GM18861 (cell line): ENCODE measurements at regions not wholly inside any gene's neighbourhood (a gene's known extent, or its start where the extent isn't known, plus 50 kb on each side); places are given as distances from the start of the nearest gene placed in this dataset.
A peak's percentile ranks its signal among the peaks of the same experiment; 100 is the strongest.

Experiments used
- ATAC-seq: cut with Tn5 transposase; IDR thresholded peaks from one replicate; pipeline ENCODE4 v1.9.1; 2021; ENCODE audit not compliant: unreplicated experiment

DNA sequence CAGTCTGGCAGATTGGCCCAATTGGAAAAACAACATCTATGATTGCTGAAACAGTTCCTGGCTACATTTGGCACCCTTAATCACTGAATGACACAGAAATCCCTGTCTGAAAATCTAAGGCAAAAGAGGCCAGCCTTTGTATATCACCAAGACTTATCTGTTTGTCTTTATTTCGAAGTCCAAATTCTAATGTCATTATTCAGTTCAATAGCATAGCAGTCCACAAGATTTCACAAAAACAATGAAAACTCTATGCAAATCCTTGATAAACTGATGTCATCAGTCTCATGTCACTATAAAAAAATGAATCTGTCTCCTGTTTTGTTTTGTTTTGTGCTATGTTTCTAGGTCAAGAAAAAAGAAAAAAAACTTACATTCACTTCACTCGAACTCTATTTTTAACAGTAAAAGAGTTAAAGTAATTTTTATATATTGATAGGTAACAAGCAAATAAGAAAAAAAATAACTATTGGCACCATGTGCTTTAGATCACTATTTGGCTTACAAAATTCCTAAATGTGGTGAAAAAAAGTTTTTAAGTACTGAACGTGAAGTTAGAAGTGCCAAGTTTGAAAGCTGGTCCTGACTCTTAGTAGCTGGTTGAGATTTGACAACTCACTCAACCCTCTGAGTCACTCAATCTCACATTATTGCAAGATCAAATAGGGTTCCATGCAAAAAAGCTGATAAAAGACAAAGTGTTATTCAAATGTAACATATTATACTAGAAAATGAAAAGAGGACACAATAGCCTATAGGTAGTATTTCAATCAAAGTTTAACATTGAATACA is 359.3 kb downstream of the IRS1 start:
- no peak for ATAC-seq

DNA sequence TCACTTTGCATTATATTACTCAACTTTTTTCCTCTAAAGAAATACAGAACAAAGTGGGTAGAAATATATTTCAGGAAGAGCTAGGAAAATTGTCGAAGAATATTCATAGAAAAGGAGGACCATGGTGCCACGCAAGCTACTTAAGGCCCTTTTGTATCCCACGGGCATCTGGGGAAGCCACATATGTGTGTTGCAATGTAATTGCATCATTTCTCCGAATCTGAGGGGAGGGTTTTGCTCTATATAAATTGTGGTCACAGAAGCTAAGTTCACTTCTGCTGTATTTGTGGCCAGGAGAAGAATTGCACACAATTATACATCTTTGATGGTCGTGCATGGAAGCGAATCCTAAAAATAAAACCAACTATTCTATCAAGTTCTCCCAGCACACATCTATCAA is 360.3 kb downstream of the IRS1 start:
- no peak for ATAC-seq

DNA sequence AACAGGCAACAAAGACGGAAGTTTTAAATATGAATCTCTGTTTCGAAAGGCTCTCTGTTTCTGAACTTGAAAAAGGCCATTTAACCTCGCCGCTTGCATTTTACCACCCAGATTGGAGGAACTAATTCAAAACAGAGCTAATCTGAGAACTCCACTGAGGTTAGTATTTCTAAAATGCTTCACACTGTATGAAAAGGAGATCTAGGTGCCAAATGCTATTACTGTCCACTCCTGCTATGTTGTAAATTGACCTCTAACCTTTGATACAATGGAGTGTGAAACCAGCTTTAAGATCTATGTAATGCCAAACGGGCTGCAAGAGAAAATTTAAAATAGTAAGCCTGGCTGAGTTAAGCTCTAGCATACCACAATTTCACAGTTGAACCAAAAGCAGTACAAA is 364.5 kb downstream of the IRS1 start:
- no peak for ATAC-seq

DNA sequence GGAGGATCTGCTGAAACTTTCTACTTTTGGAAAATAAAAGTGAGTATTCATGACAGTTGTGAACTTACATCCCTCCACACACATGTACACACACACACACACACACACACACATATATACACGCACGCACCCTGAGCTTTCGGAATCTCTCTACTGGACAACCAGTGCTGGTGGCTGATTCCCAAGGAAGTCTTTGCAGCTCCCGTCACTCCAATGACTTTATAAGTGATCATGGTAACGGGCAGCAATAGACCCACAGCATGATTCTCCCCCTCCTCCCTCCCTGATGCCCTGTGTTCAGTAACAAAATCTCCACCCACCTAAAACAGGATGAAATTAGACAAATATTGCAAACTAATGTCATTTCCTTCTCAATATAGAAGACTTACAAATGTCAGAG is 364.9 kb downstream of the IRS1 start:
- no peak for ATAC-seq

DNA sequence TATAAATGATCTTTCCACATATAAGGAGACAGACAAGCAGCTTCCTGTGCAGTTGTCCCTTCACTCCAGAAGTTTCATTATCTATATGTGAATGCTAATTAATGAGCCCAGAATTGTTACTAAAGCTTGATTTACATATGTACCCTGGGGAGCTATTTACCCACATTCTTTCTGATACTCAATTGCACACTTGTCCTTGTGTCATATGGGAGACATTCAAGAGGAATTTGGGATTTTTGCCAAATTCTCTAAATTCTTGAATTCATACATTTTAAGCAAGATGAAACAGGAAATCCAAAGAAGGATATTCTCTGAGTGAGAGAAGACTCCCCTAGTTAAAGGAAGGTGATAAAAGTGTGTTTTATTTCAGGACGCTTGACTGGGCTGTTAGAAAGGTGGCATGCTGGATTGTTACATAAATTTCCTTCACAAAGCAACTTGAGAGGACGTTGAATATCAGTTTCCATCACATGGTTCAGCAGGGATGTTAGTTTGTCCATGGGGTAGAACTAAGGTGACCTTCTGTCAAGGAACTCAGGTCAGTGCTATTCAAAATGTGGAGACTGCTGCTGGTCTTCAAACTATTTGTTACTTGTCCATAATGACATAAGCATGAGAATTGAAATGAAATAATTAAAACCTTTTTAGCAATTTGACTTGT is 368.2 kb downstream of the IRS1 start:
- ATAC-seq = no peak

DNA sequence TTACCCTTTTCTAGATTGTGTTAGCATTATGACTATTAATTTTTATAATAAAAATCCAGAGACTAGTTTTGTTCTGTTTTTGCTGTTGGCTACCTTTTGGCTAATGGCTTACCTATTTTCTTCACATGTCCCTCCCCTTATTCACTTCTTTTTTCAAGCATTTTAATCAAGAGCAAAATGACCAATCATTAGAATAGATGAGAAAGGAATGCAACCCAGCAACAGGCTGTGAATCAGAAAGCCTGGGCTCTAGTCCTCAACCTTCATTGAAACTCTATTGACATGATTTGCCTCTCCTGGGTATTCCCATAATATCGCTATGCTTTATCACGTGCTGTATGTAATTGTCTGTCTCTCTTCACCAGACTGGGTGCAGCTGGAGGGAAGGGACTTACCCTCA is 370.1 kb downstream of the IRS1 start:
- no peak for ATAC-seq

DNA sequence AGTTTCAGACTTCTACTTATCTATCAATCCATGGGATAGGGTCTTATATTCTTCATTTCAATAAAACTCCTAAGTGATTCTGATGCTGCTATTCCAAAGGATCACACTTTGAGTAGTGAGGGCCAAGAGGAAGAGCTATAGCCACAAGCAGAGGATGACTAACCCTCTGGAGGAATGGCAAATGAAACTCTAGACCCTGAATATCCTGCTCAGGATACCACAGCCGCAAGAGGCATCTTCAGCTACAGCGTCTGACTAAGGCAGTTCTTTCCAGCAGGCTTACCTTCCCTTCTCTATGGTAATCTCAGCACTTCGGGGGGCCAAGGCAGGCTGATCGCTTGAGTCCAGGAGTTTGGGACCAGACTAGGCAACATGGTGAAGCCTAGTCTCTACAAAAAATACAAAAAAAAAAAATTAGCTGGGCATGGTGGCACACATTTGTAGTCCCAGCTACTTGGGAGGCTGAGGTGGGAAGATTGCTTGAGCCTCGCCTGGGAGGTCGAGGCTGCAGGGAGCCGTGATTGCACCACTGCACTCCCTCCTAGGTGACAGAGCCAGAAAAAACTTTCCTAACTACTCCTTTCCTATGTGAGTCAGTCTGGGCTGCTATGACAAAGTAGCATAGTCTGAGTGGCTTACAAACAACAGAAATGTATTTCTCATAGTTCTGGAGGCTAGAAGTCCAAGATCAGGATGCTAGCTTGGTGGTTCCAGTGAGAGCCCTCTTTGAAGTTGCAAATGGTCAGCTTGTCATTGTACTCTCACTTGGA is 371.9 kb downstream of the IRS1 start:
- no peak for ATAC-seq

DNA sequence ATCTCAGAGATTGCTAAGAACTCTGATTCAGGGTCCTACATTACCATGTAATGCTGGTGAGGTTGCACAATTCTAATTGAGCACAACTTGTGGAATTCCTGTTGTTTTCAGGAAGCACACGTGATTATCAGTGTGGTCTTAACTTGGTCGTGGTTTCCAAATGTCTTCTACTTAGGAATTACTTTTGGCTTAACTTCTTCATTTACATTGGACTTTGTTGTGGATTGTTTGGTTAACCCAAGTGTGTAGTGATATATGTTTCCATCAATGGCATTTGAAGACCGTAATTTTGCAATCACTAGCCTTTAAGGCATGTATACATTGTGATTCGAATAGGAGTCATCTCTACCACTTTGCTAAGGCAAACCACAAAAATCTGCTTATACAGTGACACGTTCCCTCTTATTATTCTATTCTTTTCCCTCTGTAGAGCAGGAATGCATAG is 373.3 kb downstream of the IRS1 start:
- ATAC-seq = no peak

DNA sequence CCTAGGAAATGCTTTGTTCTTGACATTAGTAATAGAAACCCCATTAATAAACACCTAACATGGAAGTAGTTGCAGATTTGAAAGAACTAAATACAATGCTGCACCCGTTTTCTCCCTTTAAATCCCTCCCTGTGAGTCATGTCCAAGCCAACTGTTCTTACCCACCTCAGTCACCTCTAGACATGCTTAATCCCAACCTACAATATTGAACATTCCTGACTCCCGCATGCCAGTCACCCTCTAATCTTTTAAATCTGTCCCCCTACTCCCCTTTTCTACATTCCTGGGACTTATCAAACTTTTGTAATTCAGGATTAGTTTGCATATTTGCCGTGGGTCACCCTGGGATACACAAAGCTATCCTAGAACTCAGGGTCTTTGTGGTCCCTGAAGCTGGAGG is 374.6 kb downstream of the IRS1 start:
- no peak for ATAC-seq

DNA sequence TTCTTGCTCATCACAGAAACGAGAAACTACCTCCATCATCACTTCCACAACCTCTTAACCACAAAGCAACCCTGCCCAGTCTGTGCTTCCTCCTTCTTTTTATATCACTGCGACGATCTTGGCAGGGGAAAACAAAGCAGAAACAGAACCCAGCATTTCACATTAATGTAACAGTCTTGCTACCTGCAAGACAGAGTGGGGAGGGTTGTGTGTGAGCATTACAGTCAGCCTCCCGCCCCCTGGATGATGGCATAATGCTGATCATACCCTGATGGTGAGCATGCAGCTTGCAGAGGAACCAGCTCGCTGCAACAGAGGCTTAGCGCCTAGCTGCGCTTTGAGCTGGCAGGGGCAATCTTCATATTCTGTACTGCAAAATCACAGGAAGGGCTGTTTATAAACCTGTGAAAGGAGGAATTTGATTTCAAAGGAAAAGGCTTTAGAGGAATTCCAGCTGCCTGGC is 376.1 kb downstream of the IRS1 start:
- ATAC-seq = peak; percentile 63

DNA sequence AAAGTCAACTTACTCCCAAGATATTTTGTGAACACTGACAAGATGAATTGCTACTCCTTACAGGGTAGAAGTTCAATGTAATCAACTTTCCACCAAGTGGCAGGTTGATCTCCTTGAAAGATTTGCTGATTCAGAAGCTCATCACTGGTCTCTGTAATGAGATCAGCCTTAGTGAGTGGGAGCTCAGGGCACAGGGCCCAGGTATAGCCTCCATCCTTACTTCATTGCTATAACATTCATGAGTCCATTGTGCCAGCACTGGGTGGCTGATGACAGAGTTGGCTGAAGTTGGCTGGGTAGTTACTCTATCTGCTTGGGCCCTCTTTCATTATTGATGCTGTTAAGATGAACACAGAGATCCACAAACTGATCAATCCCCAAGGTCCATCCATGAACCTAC is 379.0 kb downstream of the IRS1 start:
- no peak for ATAC-seq

DNA sequence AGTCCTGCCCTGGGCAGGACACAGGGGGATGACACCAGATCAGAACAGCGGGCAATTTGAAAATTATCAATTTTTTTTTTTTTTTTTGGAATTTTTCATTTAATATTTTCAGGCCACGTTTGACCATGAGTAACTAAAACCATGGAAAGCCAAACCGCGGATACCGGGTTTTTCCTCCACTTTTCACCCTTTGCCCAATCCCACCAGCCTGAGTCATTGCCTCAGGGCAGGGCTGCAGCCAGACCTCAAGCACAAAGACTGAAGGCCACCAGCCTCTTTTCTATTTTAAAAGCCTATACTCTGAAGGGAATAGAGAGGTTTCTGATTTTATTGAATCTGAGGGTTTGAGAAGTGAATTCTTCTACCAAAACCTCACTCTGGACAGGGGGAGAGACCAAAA is 381.1 kb downstream of the IRS1 start:
- no peak for ATAC-seq

DNA sequence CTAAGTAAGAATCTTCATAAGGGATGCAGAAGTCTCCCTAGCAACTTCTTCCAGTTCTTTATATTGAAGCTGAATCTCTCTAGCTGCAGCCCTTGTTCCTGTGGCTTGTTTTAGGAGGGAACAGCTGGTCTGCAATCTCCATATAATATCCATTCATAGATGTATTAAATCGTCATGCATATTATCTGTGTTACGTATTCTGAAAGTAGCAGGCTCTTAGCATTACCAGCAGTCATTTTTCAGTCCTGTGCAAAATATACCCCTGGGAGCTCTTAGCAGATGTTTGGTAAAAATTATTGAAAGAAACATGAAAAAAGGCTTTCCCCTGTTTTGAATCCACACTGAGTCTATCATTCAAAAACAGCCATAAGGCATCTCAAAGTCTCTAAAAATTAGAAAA is 385.3 kb downstream of the IRS1 start:
- no peak for ATAC-seq

DNA sequence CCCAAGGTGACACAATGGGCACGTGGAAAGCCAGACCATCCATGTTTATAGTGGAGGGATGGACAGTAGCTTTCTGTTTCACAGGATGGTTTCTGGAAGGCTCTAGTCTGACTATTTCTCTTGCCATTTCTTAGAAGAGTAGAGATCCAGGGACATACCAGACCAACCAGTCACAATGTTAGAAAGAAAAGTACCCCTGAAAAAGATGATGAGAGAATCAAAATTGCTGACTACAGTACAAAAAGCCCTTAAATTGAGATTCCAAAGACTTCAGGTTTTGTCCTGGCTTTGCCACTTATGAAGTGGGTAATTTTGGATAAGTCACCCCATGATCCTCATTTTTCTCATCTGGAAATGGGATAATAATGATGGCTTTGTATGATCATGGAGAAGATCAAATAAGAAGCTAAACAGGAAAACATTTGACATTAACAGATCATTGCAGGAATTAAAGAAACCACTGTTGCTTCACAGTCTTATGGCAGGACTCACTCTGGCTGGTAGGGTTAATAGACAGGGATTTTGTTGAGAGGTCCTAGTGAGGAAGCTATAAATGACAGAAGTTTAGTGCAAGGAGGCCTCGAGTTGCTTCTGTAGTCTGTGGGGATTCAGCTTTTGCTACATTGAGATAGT is 386.0 kb downstream of the IRS1 start:
- no peak for ATAC-seq

DNA sequence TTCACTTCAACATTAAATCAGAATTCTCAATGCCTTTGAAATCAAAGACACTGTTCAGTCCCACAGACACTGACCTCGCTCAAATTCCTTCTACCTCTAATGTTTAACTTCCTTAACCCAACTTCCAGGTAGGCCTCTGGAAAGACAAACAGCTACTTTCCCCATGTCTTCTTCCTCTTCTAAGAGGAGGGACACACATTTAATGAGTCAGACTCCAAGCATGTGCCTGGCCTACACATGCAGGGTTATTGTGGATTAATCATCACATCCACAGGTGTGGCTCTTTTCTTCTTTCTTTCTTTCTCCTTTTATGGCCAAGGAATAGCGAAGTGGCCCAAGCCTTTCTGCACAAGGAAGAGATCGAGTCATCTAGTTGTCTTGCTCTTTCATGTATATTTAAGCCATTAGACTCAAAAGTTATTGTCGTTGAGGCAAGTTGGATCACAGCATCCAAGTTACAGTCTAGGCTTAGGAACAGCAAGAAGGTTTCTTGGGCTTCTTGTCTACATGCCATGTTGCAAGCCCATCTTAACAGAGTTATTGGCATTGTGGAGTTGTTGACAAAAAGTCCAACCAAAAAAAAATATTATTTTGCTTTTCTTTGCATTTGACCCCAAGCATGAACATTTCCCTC is 387.8 kb downstream of the IRS1 start:
- no peak for ATAC-seq

DNA sequence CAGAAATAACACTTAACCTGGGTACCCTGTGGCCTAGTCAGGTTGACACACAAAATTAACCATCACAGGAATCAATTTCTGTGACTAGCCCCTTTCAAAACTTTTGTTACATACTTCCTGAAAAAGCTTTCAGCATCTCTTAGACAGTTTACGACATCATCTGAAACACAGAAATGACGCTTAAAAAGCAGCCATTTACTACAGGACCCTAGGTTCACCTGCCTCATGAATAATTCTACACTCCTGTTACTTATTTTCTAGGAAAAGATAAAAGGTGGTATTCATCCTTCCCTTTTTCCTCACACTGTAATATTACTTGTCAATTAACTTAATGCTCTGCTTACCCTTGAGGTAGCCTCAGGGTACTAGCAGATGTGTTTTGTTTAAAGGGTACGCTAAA is 388.4 kb downstream of the IRS1 start:
- ATAC-seq = no peak

DNA sequence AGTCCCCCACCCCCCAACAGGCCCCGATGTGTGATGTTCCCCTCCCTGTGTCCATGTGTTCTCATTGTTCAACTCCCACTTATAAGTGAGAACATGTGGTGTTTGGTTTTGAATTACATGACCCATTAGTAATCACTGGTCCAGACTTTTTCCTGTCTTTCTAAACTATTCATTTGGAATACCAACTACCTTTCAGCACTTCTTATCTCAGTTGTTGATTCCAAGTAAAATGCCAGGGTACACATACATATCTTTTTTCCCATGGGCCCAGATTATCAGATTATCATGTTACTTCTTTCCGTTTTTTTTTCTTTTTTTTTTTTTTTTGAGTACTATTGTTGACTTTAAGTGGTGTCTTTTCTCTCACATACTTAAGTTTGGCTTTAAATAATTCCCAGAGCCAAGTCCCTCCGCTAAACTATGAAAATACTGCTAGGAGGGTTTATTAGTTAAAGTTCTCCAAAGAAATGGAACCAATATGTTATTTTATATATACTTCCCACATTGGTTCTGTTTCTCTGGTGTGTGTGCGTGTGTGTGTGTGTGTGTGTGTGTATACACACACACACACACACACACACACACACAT is 389.3 kb downstream of the IRS1 start:
- ATAC-seq = no peak

DNA sequence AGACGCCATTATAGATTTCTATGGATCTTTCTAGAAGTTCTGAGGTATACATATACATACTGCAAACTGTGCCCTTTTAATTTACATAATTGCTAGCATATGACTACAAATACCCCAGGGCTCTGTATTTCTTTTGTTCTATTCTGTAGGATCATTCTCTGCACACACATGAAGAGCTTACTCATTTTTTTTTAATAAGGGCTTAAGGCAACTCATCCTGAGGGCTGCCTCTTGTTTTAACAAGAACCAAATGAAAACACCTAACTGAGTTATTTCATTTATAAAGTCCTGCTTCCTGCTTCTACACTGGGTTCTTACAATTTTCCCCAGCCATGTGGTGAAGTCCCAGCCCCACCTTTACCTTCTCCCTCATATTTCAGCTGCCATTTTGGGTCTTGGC is 390.5 kb downstream of the IRS1 start:
- ATAC-seq = no peak

DNA sequence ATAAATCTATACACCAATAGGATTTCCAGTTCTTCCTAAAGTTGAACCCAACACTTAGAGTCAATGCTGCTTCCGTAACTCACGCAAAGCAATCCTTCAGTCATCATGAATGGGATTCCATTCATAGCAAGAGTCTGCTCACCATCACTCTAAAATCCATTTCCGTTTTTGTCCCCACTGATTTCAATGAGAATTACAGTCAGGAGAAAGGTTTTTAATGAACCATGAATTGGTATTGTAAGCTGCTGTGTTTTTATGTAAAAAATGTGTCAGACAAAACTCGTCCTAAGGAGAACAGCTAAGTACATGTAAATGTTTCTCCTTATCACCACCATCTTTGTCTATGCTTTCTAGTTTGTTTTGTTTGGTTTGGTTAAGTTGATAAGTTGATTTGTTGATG is 391.5 kb downstream of the IRS1 start:
- no peak for ATAC-seq

DNA sequence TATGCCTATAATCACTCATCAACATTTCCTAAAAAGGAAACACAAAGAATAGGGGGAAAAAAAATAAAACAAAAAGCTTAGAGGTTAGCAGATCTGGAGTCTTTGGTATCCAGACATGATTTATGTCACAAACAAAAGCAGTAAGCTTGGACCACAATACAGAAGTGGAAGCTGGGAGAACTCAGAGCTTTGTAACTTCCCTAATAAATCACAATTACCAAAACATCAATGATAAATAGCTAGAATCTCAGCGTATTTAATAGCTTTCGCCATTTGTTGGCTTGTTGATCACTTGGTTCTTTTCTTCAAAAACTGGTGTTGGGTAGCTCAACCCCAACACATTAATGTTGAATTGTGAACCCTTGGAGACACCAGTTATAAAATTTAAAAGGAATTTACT is 392.5 kb downstream of the IRS1 start:
- ATAC-seq = no peak

DNA sequence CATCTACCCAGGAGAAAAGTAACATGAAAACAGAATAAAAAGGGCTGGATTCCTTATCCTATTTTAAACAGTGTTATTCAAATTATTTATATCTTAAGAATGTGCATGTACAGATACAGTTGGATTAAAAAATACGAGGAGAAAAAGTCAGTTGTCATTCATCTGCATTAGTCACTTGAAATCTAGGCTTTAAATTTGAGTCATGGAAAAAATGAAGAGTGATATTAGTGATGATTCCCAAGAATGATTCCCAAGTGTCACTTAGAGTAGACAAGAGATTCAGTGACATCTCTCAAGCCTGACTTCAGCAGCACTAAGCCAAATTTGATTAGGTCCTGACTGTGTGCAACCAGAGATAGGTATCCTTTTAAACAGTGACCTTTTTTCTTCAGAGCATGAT is 394.2 kb downstream of the IRS1 start:
- ATAC-seq = no peak
